ENCODE measurements at regions not wholly inside any gene's neighbourhood (a gene's known extent, or its start where the extent isn't known, plus 50 kb on each side); places are given as distances from the start of the nearest gene placed in this dataset.
A peak's percentile ranks its signal among the peaks of the same experiment; 100 is the strongest.
"Not testable (repeated sequence)": the region's sequence is repeated elsewhere in the genome, so short reads cannot be mapped to it uniquely, and the experiment has no call there.

DNA sequence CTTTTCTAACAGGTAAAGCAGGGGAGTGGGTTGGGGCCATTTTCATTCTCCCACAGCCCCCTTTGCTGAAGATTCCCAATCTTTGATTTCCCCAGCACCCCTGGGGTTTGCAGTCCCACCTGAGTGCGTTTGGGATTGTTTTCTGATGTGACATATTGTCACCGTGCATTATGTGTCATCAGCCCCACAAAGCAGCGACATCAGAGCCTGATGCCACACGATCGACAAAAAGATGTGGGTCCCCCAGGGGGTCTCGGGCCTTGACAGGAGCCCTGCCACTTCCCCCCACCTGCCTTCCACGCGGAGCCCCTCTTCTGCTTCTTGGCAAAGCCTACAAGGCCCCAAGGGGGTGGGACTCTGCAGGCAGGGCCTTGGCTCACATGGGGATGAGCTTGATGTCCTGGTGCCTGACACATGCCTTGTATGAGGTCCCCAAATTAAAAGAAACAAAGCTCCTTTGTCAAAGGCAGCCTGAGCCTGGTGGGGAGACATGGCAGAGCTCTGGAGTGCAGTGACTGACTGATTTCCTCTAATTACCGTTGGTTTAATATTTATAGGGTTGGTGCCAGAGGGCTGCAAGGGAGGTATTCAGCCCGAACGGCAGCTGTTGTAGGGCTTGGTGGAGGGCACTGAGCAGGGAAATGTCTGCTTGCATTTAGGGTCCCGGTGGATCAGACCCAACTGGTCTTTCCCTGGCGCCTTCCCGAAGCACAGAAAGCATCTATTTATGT is 149.2 kb downstream of the MIAT start:
- DNase-seq (ENCODE audit: low spot score): no peak

GRCh38 chr22:26811647-26811992 is 154.2 kb downstream of the MIAT start:
- no peak for DNase-seq (ENCODE audit: low spot score)

- DNase-seq (ENCODE audit: low spot score): no peak
Measured at GRCh38 chr22:26812731-26813130, 155.3 kb downstream of the MIAT start.

DNA sequence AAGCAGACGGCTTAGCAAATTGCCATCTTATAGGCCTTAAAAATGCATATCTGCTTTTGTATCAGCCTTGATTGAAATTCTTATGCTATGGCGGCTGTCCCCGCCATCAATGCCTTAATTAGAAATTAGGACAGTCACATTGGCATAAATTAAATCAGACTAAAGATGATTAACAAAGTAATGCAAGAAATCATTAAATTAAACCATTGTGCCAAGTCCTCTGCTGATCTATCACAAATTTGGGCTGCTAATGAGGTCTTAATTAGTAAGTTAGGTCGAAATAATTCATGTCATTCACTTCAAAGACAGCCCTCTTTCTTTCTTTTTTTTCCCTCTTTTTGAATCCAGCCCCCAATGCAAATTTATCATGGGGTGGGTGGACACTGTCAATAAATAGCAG is 159.3 kb downstream of the MIAT start:
- no peak for DNase-seq (ENCODE audit: low spot score)

DNA sequence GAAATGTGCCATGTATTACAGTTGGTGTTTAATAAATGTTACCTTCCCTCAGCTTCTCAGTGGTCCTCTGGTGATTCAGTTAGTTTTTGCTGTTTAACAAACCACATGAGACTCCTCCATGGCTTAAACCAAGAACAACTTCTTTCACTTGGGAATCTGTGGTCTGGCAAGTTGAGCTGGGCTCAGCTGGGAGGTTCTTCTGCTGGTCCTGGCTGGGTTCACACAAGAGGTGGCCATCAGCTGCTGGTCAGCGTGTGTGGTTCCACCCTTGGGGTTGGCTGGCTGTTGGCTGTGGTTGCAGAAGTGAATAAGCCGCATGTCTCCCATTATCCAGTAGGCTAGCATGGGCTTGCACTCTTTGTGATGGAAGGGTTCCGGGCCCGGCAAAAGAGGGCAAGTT is 160.5 kb downstream of the MIAT start:
- DNase-seq (ENCODE audit: low spot score): no peak

GRCh38 chr22:26821854-26822253 is 164.5 kb downstream of the MIAT start:
- no peak for DNase-seq (ENCODE audit: low spot score)

DNA sequence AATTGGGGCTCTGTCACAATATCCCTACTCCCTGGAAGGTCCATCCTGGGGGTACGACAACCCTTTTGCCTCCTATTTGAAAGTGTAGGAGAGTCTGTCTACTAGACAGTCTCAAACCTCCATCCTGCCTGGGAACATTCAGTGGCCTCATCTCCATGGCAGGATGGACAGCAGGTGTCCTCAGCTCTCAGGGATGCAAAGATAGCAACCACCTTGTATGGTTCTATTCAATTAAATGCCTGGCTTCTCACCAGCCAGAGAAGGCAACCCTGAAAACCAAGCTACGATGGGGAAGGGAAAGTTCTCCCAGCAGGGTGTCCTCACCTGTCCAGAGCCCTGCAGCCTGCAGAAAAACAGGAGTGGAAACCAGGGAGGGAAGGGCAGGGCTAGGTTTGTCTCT is 164.9 kb downstream of the MIAT start:
- no peak for DNase-seq (ENCODE audit: low spot score)

DNA sequence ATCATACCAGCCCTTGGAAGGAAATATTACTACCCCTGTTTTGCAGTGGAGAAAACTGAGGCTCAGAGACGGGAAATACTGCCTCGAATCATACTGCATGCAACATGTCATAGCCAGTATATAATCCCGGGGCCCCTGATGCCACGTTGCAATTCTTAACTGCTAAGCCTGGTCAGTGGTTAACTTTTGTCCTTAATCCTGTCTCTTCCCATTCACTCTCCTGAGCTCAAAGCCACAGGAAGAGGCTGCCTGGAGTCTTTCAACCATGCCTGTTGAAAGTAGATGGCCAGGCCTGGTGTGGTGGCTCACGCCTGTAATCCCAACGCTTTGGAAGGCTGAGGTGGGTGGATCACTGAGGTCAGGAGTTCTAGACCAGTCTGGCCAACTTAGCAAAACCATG is 166.6 kb downstream of the MIAT start:
- DNase-seq (ENCODE audit: low spot score): no peak

GRCh38 chr22:26825960-26826935 is 168.9 kb downstream of the MIAT start:
- no peak for DNase-seq (ENCODE audit: low spot score)

- DNase-seq (ENCODE audit: low spot score): no peak
Measured at GRCh38 chr22:26827611-26828010, 170.2 kb downstream of the MIAT start.

GRCh38 chr22:26828311-26828710 is 170.9 kb downstream of the MIAT start:
- no peak for DNase-seq (ENCODE audit: low spot score)

GRCh38 chr22:26830837-26831236 is 173.4 kb downstream of the MIAT start:
- DNase-seq (ENCODE audit: low spot score): no peak

- no peak for DNase-seq (ENCODE audit: low spot score)
Measured at GRCh38 chr22:26835023-26835422, 177.6 kb downstream of the MIAT start.

- DNase-seq (ENCODE audit: low spot score): peak; percentile 48
Measured at GRCh38 chr22:26835929-26836528, 178.6 kb downstream of the MIAT start.

- no peak for DNase-seq (ENCODE audit: low spot score)
Measured at GRCh38 chr22:26837784-26838470, 180.5 kb downstream of the MIAT start.

GRCh38 chr22:26838471-26838825 is 181.1 kb downstream of the MIAT start:
- DNase-seq (ENCODE audit: low spot score): no peak

- no peak for DNase-seq (ENCODE audit: low spot score)
Measured at GRCh38 chr22:26839216-26839615, 181.8 kb downstream of the MIAT start.

- DNase-seq (ENCODE audit: low spot score): not testable (repeated sequence)
Measured at GRCh38 chr22:26840770-26841169, 183.4 kb downstream of the MIAT start.

DNA sequence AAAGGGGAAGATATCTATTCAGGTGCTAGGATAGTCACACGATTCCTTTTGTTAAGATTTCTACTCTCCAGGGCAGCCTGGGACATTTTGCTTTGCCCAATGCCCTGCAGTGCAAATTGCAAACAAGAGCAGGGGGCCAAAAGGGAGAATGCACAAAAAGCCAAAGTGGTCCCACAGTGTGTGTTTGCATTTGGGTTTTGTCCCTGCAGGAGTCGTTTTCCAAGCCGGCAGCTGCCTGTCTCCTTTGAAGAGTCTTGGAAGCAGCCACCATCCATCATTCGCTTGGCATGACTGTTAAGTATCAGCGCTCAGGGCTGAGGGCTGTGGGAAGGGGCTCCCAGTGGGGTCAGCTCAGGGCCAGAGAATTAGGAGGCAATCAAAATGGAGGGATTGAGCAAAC is 184.7 kb downstream of the MIAT start:
- no peak for DNase-seq (ENCODE audit: low spot score)

GRCh38 chr22:26845021-26845743 is 187.8 kb downstream of the MIAT start:
- no peak for DNase-seq (ENCODE audit: low spot score)

- no peak for DNase-seq (ENCODE audit: low spot score)
Measured at GRCh38 chr22:26846076-26846475, 188.7 kb downstream of the MIAT start.

DNA sequence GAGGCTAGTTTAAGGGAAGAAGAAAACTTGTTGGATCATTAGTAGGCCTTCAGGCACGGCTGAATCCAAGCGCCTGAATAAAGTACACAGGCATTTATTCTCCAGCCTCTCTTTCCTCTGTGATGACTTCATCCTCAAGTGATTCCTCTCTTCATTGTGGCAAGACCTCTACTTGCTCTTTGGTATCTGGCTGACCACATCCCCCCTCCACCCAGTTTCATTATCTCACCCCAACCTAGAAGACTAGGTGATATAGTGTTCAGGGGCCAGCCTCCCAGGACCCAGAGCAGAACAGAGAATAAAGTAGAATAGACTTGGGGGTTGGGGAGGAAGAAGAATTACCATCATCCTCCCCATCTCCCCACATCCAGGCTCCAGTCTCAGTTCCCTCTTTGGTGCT is 189.3 kb downstream of the MIAT start:
- no peak for DNase-seq (ENCODE audit: low spot score)
